ENCODE measurements at regions not wholly inside any gene's neighbourhood (a gene's known extent, or its start where the extent isn't known, plus 50 kb on each side); places are given as distances from the start of the nearest gene placed in this dataset.

DNA sequence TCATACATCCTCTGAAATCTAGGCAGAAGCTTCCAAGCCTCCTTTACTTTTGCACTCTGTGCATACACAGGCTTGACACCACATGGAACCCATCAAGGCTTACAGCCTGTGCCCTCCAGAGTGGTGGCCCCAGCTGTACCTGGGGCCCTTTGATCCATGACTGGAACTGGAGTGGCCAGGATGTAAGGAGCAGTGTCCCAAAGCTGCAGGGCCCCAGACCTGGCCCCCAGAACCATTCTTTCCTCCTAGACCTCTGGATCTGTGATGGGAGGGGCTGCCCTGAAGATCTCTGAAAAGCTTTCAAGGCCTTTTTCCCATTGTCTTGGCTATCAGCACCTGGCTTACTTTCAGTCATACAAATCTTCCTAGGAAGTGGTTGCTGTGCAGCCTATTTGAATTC is 63.1 kb upstream of the NOL4 start:
- no peak for DNase-seq

DNA sequence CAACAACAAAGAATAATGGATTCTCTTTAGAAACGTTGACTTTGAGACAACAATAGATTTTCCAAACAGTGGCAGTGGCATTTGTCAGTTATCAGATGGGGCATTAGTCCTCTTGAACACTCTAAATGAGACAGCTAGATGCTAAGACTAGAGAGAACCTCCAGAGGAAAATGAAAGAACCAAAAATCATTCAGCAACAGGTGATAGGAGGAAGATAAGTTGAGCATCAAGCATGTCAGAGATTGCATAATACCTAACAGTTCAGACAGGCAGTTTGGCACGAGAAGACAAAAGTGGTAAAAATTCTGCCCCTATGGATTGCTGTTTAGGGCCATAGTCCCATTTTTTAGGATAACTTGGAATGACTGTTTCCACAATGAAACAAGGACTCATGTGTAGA is 67.9 kb upstream of the NOL4 start:
- no peak overlapping the region for H3K27ac ChIP-seq
- DNase-seq (no peak), ATAC-seq (no peak)
- no peak overlapping the region for H3K4me3 ChIP-seq
- no peaks in the 10 kb centered on the region for H3K4me1 ChIP-seq
- intact Hi-C loops (cut with DNase I) = no loop called here
- H3K9me3 ChIP-seq = peaks cover 2% of the 10 kb centered on the region
- no peaks in the 10 kb centered on the region for H3K27me3 ChIP-seq (ENCODE audit: low read depth)
- no peak for TF ChIP-seq CTCF (IDR thresholded peaks at IDR 0.05)
- H3K36me3 ChIP-seq = no peaks in the 10 kb centered on the region

More for the DNA sequence above, 63.1 kb upstream of the NOL4 start:
- Histone ChIP-seq H3K36me3 (no peaks in the 10 kb centered on the region), H3K4me1 (no peaks in the 10 kb centered on the region), H3K9me3 (peaks cover 3% of the 10 kb centered on the region), H3K27ac (no peak overlapping the region), H3K4me3 (no peak overlapping the region), H3K27me3 (ENCODE audit: low read depth) (no peaks in the 10 kb centered on the region)
- no peak for TF ChIP-seq CTCF (IDR thresholded peaks at IDR 0.05)
- intact Hi-C loops (cut with DNase I) = no loop called here
- ATAC-seq = no peak

GRCh38 chr18:34297287-34297686 is 72.6 kb upstream of the NOL4 start:
- Histone ChIP-seq H3K9me3 (no peaks in the 10 kb centered on the region), H3K36me3 (no peaks in the 10 kb centered on the region), H3K4me3 (no peak overlapping the region), H3K4me1 (no peaks in the 10 kb centered on the region), H3K27me3 (ENCODE audit: low read depth) (no peaks in the 10 kb centered on the region), H3K27ac (no peak overlapping the region)
- DNase-seq = no peak
- no peak for ATAC-seq
- intact Hi-C loops (cut with DNase I) = no loop called here
- TF ChIP-seq CTCF (IDR thresholded peaks at IDR 0.05) = no peak

DNA sequence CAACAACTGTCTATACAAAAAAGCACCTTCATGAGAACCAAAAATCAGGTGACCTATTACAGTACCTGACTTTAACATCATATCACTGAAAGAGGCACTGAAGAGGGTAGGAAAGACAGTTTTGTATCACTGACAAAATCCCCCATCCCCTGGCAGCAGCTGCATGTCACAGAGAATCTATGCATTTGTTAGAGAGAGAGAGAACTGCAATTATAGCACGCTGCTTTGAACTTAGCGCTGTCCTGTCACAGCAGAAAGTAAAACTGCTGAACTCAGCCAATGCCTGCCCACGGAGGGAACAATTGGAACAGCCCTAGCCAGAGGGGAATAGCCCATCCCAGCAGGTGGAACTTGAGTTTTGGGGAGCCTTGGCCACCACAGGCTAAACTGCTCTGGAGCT is 75.1 kb upstream of the NOL4 start:
- no peaks in the 10 kb centered on the region for H3K36me3 ChIP-seq
- DNase-seq = no peak
- no peak overlapping the region for H3K4me3 ChIP-seq
- no peaks in the 10 kb centered on the region for H3K4me1 ChIP-seq
- intact Hi-C loops (cut with DNase I) = no loop called here
- no peaks in the 10 kb centered on the region for H3K27me3 ChIP-seq (ENCODE audit: low read depth)
- no peak for ATAC-seq
- no peak for TF ChIP-seq CTCF (IDR thresholded peaks at IDR 0.05)
- no peaks in the 10 kb centered on the region for H3K9me3 ChIP-seq
- H3K27ac ChIP-seq = no peak overlapping the region

DNA sequence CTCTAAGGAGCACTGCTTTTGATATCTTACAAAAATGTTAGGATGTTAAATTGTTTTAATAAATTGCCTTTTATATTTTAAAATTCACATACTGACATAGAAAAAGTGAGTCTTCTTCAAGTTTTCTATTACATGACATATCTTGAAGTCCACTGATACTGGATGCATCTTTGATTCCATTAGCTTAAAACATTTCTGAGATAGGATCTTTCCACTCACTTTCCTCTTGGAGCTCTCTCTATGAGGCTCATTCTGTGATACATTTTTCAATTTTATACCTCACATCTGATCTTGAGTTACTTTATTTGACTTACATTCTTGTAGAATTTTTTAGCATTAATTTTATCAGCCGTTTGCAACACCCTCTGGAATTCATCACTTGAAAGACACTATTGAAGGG is 86.8 kb upstream of the NOL4 start:
- TF ChIP-seq CTCF (IDR thresholded peaks at IDR 0.05) = no peak
- intact Hi-C loops (cut with DNase I) = no loop called here
- DNase-seq (no peak), ATAC-seq (no peak)
- Histone ChIP-seq H3K4me1 (no peaks in the 10 kb centered on the region), H3K27me3 (ENCODE audit: low read depth) (no peaks in the 10 kb centered on the region), H3K36me3 (no peaks in the 10 kb centered on the region), H3K9me3 (no peaks in the 10 kb centered on the region), H3K27ac (no peak overlapping the region), H3K4me3 (no peak overlapping the region)

- DNase-seq (no peak), ATAC-seq (no peak)
- Histone ChIP-seq H3K4me1 (no peaks in the 10 kb centered on the region), H3K27ac (no peak overlapping the region), H3K9me3 (no peaks in the 10 kb centered on the region), H3K4me3 (no peak overlapping the region), H3K36me3 (no peaks in the 10 kb centered on the region), H3K27me3 (ENCODE audit: low read depth) (no peaks in the 10 kb centered on the region)
- no peak for TF ChIP-seq CTCF (IDR thresholded peaks at IDR 0.05)
- intact Hi-C loops (cut with DNase I) = no loop called here
Observed at GRCh38 chr18:34314847-34315246, 90.1 kb upstream of the NOL4 start.
